Spleen (tissue), 7 donors: ENCODE measurements at regions not wholly inside any gene's neighbourhood (a gene's known extent, or its start where the extent isn't known, plus 50 kb on each side); places are given as distances from the start of the nearest gene placed in this dataset.

Experiments used
- CTCF ChIP-seq, 11 experiments: fragments of 200-600 bp in 7 of 11; fragments of 450-650 bp in 4 of 11; sonication (generic) in 4 of 11; IDR thresholded peaks in 8 of 11; conservative IDR thresholded peaks in 3 of 11; 1 replicate in 7 of 11; 2 replicates in 4 of 11; pipeline versions ENCODE4 v1.4.0 to v1.8.0; 2016 to 2021; ENCODE audit warnings: antibody characterized with exemption in 11 of 11, inconsistent platforms in 4 of 11, mild to moderate bottlenecking in 1 of 11
- POLR2A ChIP-seq, 3 donors: fragments of 450-650 bp; IDR thresholded peaks; one replicate each; pipeline ENCODE4 v1.5.1; 2017; ENCODE audit warnings: antibody characterized with exemption in 3 of 3, mild to moderate bottlenecking in 1 of 3
- POLR2AphosphoS5 ChIP-seq, 3 donors: sonication (generic); formaldehyde crosslinking; IDR thresholded peaks; one replicate each; pipeline ENCODE4 v1.5.1; 2017; ENCODE audit warnings: antibody characterized with exemption in 3 of 3
- donor health status: DM: no; HTN: no; CAD: no; lungs with moderate emphysema.
- donor health status: DM: no; HTN: no; CAD: no.
- donor health status: DM: no; HTN: no; CAD: no.

GRCh38 chr15:56806148-56806536 is 72.8 kb upstream of the ZNF280D start:
- TF ChIP-seq CTCF (IDR thresholded peaks at IDR 0.05 in 8 of 11, conservative IDR thresholded peaks at IDR 0.05 in 3 of 11) (no peak), POLR2A (IDR thresholded peaks at IDR 0.05) (no peak), POLR2AphosphoS5 (IDR thresholded peaks at IDR 0.05) (no peak)
